GM23248 (cell line): ENCODE measurements at regions not wholly inside any gene's neighbourhood (a gene's known extent, or its start where the extent isn't known, plus 50 kb on each side); places are given as distances from the start of the nearest gene placed in this dataset.

Experiments used
- EZH2 ChIP-seq: fragments of 200-600 bp; sonication (generic); IDR thresholded peaks from 2 replicates; pipeline ENCODE4 v1.6.1; 2018; ENCODE audit warnings: antibody characterized with exemption, mild to moderate bottlenecking; ENCODE audit not compliant: insufficient read depth, poor library complexity, severe bottlenecking
- EZH2phosphoT487 ChIP-seq: fragments of 200-600 bp; sonication (generic); IDR thresholded peaks from 2 replicates; pipeline ENCODE4 v1.6.1; 2018; ENCODE audit warnings: antibody characterized with exemption, moderate library complexity, mild to moderate bottlenecking, low read depth; ENCODE audit not compliant: insufficient read depth

DNA sequence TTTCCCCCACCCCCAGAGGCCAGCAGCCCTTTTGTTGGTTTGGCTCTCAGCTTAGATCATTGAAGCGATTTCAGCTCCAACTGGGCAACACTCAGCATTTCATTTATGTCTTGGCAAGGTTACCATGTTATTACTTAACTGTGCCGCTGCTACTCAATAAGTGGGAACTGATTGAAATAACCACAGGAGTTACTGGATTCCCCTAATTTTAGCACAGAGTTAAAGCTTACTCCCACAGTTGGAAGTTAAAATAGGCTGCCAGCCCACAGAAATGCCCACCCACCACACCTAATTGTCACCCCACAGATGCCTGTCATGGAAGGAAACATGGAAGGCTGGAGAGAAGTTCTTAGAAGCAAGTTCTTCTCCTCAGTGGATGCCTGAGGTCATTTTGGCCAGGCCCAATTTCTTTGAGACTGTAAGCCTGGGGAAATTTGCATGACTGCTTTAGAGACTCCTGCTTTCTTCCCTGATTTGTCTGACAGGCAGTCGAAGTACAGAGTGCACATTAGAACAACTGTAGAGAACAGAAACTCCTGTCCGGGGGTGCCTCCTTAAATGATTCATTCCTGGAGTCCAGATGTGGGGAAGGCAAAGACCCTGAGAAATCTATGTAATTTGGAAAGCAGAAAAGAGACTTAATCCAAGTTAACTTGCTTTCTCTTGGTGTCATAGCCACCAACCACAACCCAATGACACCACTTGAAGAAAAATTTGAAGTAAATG is 370.0 kb downstream of the ZSWIM6 start:
- TF ChIP-seq EZH2 (no peak), EZH2phosphoT487 (no peak)
